ENCODE measurements at regions not wholly inside any gene's neighbourhood (a gene's known extent, or its start where the extent isn't known, plus 50 kb on each side); places are given as distances from the start of the nearest gene placed in this dataset.

DNA sequence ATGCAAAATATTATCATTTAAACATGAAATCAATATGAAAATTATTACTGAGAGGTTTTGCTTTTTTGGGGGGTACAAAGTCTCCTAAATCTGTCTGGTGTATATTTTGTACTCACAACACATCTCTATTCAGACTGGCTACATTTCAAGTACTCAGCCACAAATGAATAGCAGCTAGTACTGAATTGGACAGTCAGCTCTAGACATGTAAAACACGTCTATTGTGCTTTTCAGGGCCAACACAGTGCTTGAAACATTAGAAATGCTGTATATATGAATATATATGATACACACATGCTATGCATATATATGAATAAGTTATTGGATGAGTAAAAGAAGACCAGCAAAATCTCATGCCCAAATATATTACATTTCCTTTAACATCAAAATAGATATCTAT lies 103.8 kb upstream of the CFAP20DC start:
- Histone ChIP-seq H3K27ac (replicated peaks) (no peak overlapping the region), H3K4me3 (replicated peaks; ENCODE audit: insufficient read depth, low read length) (no peak overlapping the region), H3K27me3 (ENCODE audit: insufficient read depth, poor library complexity, severe bottlenecking) (no peaks in the 10 kb centered on the region)
- no peak for DNase-seq (ENCODE audit: low read depth in 1 of 2, low spot score in 1 of 2)
- TF ChIP-seq CTCF (IDR thresholded peaks at IDR 0.05; ENCODE audit: insufficient read depth, low read length) (no peak), POLR2AphosphoS5 (IDR thresholded peaks at IDR 0.05; ENCODE audit: low read depth) (no peak), SPI1 (IDR thresholded peaks at IDR 0.05; ENCODE audit: borderline replicate concordance, low read depth) (no peak), REST (IDR thresholded peaks at IDR 0.05; ENCODE audit: insufficient replicate concordance, low read depth) (no peak), GABPA (IDR thresholded peaks at IDR 0.05; ENCODE audit: low read depth) (no peak)

DNA sequence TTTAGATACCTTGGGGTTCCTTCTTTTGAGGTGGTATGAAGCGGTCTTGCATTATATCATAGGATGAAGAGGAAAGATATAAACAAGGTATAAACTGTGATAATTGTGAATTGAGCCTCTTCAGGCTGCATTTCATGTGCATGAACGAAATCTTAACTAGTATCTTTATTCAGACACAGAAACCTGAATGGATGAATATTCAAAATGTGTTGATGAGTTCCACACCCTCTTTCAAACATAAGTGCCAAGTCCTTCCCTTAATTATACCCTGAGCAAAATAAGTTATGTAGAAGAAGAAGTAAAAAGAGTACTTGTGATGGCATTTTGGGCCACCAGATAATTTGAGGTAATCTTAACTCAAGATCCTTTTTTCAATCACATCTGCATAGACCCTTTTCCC lies 103.1 kb upstream of the CFAP20DC start:
- H3K4me3 ChIP-seq (replicated peaks; ENCODE audit: insufficient read depth, low read length) = no peak overlapping the region
- no peak for DNase-seq (ENCODE audit: low read depth in 1 of 2, low spot score in 1 of 2)
- no peak overlapping the region for H3K27ac ChIP-seq (replicated peaks)
- TF ChIP-seq POLR2AphosphoS5 (IDR thresholded peaks at IDR 0.05; ENCODE audit: low read depth) (no peak), GABPA (IDR thresholded peaks at IDR 0.05; ENCODE audit: low read depth) (no peak), CTCF (IDR thresholded peaks at IDR 0.05; ENCODE audit: insufficient read depth, low read length) (no peak), SPI1 (IDR thresholded peaks at IDR 0.05; ENCODE audit: borderline replicate concordance, low read depth) (no peak), REST (IDR thresholded peaks at IDR 0.05; ENCODE audit: insufficient replicate concordance, low read depth) (no peak)
- no peaks in the 10 kb centered on the region for H3K27me3 ChIP-seq (ENCODE audit: insufficient read depth, poor library complexity, severe bottlenecking)

- Histone ChIP-seq H3K4me3 (replicated peaks; ENCODE audit: insufficient read depth, low read length) (no peak overlapping the region), H3K27me3 (ENCODE audit: insufficient read depth, poor library complexity, severe bottlenecking) (no peaks in the 10 kb centered on the region), H3K27ac (replicated peaks) (no peak overlapping the region)
- no peak for DNase-seq (ENCODE audit: low read depth in 1 of 2, low spot score in 1 of 2)
- TF ChIP-seq CTCF (IDR thresholded peaks at IDR 0.05; ENCODE audit: insufficient read depth, low read length) (no peak), SPI1 (IDR thresholded peaks at IDR 0.05; ENCODE audit: borderline replicate concordance, low read depth) (no peak), REST (IDR thresholded peaks at IDR 0.05; ENCODE audit: insufficient replicate concordance, low read depth) (no peak), GABPA (IDR thresholded peaks at IDR 0.05; ENCODE audit: low read depth) (no peak), POLR2AphosphoS5 (IDR thresholded peaks at IDR 0.05; ENCODE audit: low read depth) (no peak)
Measured at GRCh38 chr3:59150039-59150438, 100.2 kb upstream of the CFAP20DC start.

All from HL-60 (cell line).